IMR-90 (cell line): ENCODE measurements at regions not wholly inside any gene's neighbourhood (a gene's known extent, or its start where the extent isn't known, plus 50 kb on each side); places are given as distances from the start of the nearest gene placed in this dataset.

Experiments used
- ATAC-seq: fragments of 200-7000 bp; cut with Tn5 transposase; 2 replicates; pipeline ENCODE4 v1.9.1; 2020; ENCODE audit warnings: low read depth, mild to moderate bottlenecking, moderate library complexity
- BruUV-seq: library from RNA; stranded (reverse); fragments of 400-500 nt; replicated peaks from 2 replicates; lab custom pipeline; 2021; lab: Mats Ljungman, UMichigan
- CTCF ChIA-PET: fragments of 300-600 bp; formaldehyde crosslinking; extraction: SDS; loops from one replicate; lab custom pipeline; 2021; ENCODE audit warnings: antibody characterized with exemption; lab: Yijun Ruan, JAX
- POLR2A ChIA-PET: fragments of 300-600 bp; sonication (Branson Sonifier 250); formaldehyde crosslinking; loops from one replicate; lab custom pipeline; 2022; ENCODE audit warnings: antibody characterized with exemption; ENCODE audit not compliant: unreplicated experiment; lab: Charles Lee
- DNase-seq: peaks from one replicate; pipeline ENCODE4 v3.0.0; 2013
- H2AFZ ChIP-seq: replicated peaks from 2 replicates; pipeline ENCODE3; 2013; ENCODE audit warnings: low read length, mild to moderate bottlenecking; ENCODE audit not compliant: poor library complexity
- H2AK5ac ChIP-seq: 2 replicates; pipeline ENCODE4 v1.6.1; 2013; ENCODE audit warnings: low read depth, low read length, inconsistent platforms
- H2AK9ac ChIP-seq: replicated peaks from 2 replicates; pipeline ENCODE3; 2013; ENCODE audit warnings: mild to moderate bottlenecking, low read depth, low read length, moderate library complexity; ENCODE audit not compliant: poor library complexity
- H2BK120ac ChIP-seq: 2 replicates; pipeline ENCODE4 v1.6.1; 2013; ENCODE audit warnings: low read depth, low read length, inconsistent platforms
- H2BK15ac ChIP-seq: 3 replicates; pipeline ENCODE4 v1.6.1; 2013; ENCODE audit warnings: low read depth, low read length, inconsistent platforms
- H2BK20ac ChIP-seq: 2 replicates; pipeline ENCODE4 v1.6.1; 2013; ENCODE audit warnings: low read depth, mild to moderate bottlenecking, inconsistent platforms, low read length, moderate library complexity
- H2BK5ac ChIP-seq: 2 replicates; pipeline ENCODE4 v1.6.1; 2013; ENCODE audit warnings: mild to moderate bottlenecking, low read depth, low read length, inconsistent platforms; ENCODE audit not compliant: poor library complexity, severe bottlenecking
- H3K14ac ChIP-seq: replicated peaks from 2 replicates; pipeline ENCODE4 v1.6.1; 2013; ENCODE audit warnings: low read depth, low read length, inconsistent platforms
- H3K18ac ChIP-seq: 2 replicates; pipeline ENCODE4 v1.6.1; 2013; ENCODE audit warnings: low read depth, low read length, control low read depth
- H3K23ac ChIP-seq: 2 replicates; pipeline ENCODE4 v1.6.1; 2013; ENCODE audit warnings: low read depth, low read length, inconsistent platforms
- H3K27ac ChIP-seq: 2 replicates; pipeline ENCODE4 v1.5.1; 2013; ENCODE audit warnings: mild to moderate bottlenecking, control low read depth, low read length; ENCODE audit not compliant: insufficient read depth
- H3K27me3 ChIP-seq: 2 replicates; pipeline ENCODE4 v1.6.1; 2013; ENCODE audit warnings: low read length; ENCODE audit not compliant: control insufficient read depth, insufficient read depth
- H3K36me3 ChIP-seq: 2 replicates; pipeline ENCODE4 v1.6.1; 2013; ENCODE audit warnings: low read length, mixed read lengths; ENCODE audit not compliant: control insufficient read depth, insufficient read depth
- H3K4ac ChIP-seq: 2 replicates; pipeline ENCODE4 v1.6.1; 2013; ENCODE audit warnings: low read depth, low read length, inconsistent platforms
- H3K4me1 ChIP-seq: 2 replicates; pipeline ENCODE4 v1.6.1; 2013; ENCODE audit warnings: low read length, mixed read lengths; ENCODE audit not compliant: control insufficient read depth, insufficient read depth
- H3K4me2 ChIP-seq: 2 replicates; pipeline ENCODE4 v1.6.1; 2013; ENCODE audit warnings: low read depth, mild to moderate bottlenecking, control low read depth, low read length, moderate library complexity
- H3K4me3 ChIP-seq: 2 replicates; pipeline ENCODE4 v1.5.1; 2013; ENCODE audit warnings: low read depth, mild to moderate bottlenecking, control low read depth, low read length, moderate library complexity; ENCODE audit not compliant: insufficient read depth
- H3K56ac ChIP-seq: 2 replicates; pipeline ENCODE4 v1.6.1; 2013; ENCODE audit warnings: low read length, inconsistent platforms; ENCODE audit not compliant: insufficient read depth; ENCODE audit errors: extremely low read depth
- H3K79me1 ChIP-seq, 2 experiments: 2 replicates each; pipeline ENCODE4 v1.6.1; 2013; ENCODE audit warnings: low read length in 2 of 2, inconsistent platforms in 1 of 2, low read depth in 1 of 2
- H3K9ac ChIP-seq: 2 replicates; pipeline ENCODE4 v1.6.1; 2013; ENCODE audit warnings: low read depth, low read length, control low read depth
- H3K9me1 ChIP-seq: 2 replicates; pipeline ENCODE4 v1.6.1; 2013; ENCODE audit warnings: low read length, inconsistent platforms; ENCODE audit not compliant: insufficient read depth
- H3K9me3 ChIP-seq: 2 replicates; pipeline ENCODE4 v1.6.1; 2013; ENCODE audit warnings: low read length; ENCODE audit not compliant: control insufficient read depth, insufficient read depth
- H4K20me1 ChIP-seq: 2 replicates; pipeline ENCODE4 v1.6.1; 2013; ENCODE audit warnings: low read length, inconsistent platforms; ENCODE audit not compliant: insufficient read depth
- H4K5ac ChIP-seq: 2 replicates; pipeline ENCODE4 v1.6.1; 2013; ENCODE audit warnings: mild to moderate bottlenecking, low read depth, low read length, control low read depth
- H4K8ac ChIP-seq, 2 experiments: 2 replicates each; pipeline ENCODE4 v1.6.1; 2013; ENCODE audit warnings: low read depth in 2 of 2, low read length in 2 of 2, control low read depth in 1 of 2, inconsistent platforms in 1 of 2
- H4K91ac ChIP-seq: 2 replicates; pipeline ENCODE4 v1.6.1; 2013; ENCODE audit warnings: low read depth, low read length, inconsistent platforms; ENCODE audit not compliant: insufficient read depth
- BHLHE40 ChIP-seq: fragments of 150-350 bp; IDR thresholded peaks from 2 replicates; pipeline ENCODE4 v1.6.1; 2016; ENCODE audit warnings: mild to moderate bottlenecking, low read depth, low read length
- CEBPB ChIP-seq: IDR thresholded peaks from 2 replicates; pipeline ENCODE4 v1.6.1; 2012; ENCODE audit warnings: low read depth, low read length, improper control_type of control experiment
- MXI1 ChIP-seq: IDR thresholded peaks from 2 replicates; pipeline ENCODE4 v1.6.1; 2012; ENCODE audit warnings: low read depth, mild to moderate bottlenecking, low read length, moderate library complexity, borderline replicate concordance
- NFE2L2 ChIP-seq: fragments of 150-350 bp; IDR thresholded peaks from 2 replicates; pipeline ENCODE4 v1.6.1; 2016; ENCODE audit warnings: low read depth, mild to moderate bottlenecking, low read length
- RCOR1 ChIP-seq: IDR thresholded peaks from 2 replicates; pipeline ENCODE4 v1.6.1; 2012; ENCODE audit warnings: mild to moderate bottlenecking, low read length, improper control_type of control experiment; ENCODE audit not compliant: insufficient replicate concordance
- dilution Hi-C: fragments of 300-500 bp; cut with HindIII; formaldehyde crosslinking; loops from one replicate; pipeline ENCODE4 v1.14.3; 2018; ENCODE audit warnings: low sequenced_read_pairs; ENCODE audit not compliant: unreplicated experiment
- in situ Hi-C: fragments of 300-500 bp; cut with MboI; formaldehyde crosslinking; loops from 3 replicates; pipeline ENCODE4 v1.14.3; 2019; ENCODE audit warnings: low sequenced_read_pairs, inconsistent platforms, mixed read lengths
- intact Hi-C: fragments of 100-400 bp; cut with micrococcal nuclease; formaldehyde crosslinking; loops from 2 replicates; pipeline ENCODE4 v1.10.0; 2022

DNA sequence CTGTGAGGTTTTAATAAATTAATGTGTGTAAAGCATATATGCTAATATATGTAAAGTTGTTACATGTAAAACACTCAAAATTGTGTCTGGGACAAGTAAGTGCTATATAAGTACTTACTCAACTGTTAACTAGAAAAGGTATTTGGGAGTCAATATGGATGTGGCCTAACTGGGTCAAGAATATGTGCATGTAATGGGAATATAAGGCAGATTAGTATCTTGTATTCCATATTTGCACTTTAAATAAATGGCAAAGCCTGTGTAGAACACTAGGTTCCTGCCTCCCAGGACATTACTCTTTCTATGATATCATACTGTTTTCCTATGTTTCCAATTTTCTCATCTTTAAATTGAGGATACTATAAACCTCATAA lies 270.6 kb downstream of the FBXO8 start:
- Histone ChIP-seq H4K8ac (no peak overlapping the region), H4K91ac (no peak overlapping the region), H2BK120ac (no peak overlapping the region), H4K20me1 (no peaks in the 10 kb centered on the region), H3K79me1 (no peaks in the 10 kb centered on the region), H4K5ac (no peak overlapping the region), H2BK20ac (no peak overlapping the region), H3K4me3 (no peak overlapping the region), H3K4ac (no peak overlapping the region), H3K23ac (no peak overlapping the region), H3K36me3 (no peaks in the 10 kb centered on the region), H2AK5ac (no peak overlapping the region), H2AFZ (no peak overlapping the region), H2BK5ac (no peak overlapping the region), H3K18ac (no peak overlapping the region), H2AK9ac (no peak overlapping the region), H3K9me1 (no peaks in the 10 kb centered on the region), H3K14ac (no peak overlapping the region), H3K4me1 (no peaks in the 10 kb centered on the region), H3K56ac (no peak overlapping the region), H3K4me2 (no peak overlapping the region), H3K9ac (no peak overlapping the region), H3K27me3 (no peaks in the 10 kb centered on the region), H3K27ac (no peak overlapping the region), H3K9me3 (no peaks in the 10 kb centered on the region), H2BK15ac (no peak overlapping the region)
- ChIA-PET POLR2A (no interaction called here), CTCF (no interaction called here)
- ATAC-seq (no peak), DNase-seq (no peak)
- BruUV-seq, result no TSS peak
- TF ChIP-seq BHLHE40, result no peak
- no peak for TF ChIP-seq RCOR1
- no peak for TF ChIP-seq MXI1
- TF ChIP-seq CEBPB, result no peak
- no peak for TF ChIP-seq NFE2L2
- dilution Hi-C loops (no loop called here), in situ Hi-C loops (no loop called here), intact Hi-C loops (no loop called here)
